HepG2 (cell line): ENCODE measurements at regions not wholly inside any gene's neighbourhood (a gene's known extent, or its start where the extent isn't known, plus 50 kb on each side); places are given as distances from the start of the nearest gene placed in this dataset.

ENCODE experiments used
- ATAC-seq: fragments of 200-7000 bp; cut with Tn5 transposase; 3 replicates; pipeline ENCODE4 v1.9.1; 2020; ENCODE audit warnings: mild to moderate bottlenecking, moderate library complexity
- BruUV-seq: library from RNA; stranded (reverse); fragments of 400-500 nt; replicated peaks from 2 replicates; lab custom pipeline; 2021; lab: Mats Ljungman, UMichigan
- CTCF ChIA-PET: fragments of 300-600 bp; formaldehyde crosslinking; extraction: SDS; loops from one replicate; lab custom pipeline; 2021; ENCODE audit warnings: low total read pairs, inconsistent platforms, low intra/inter-chr PET ratio; lab: Yijun Ruan, JAX
- POLR2A ChIA-PET: fragments of 350-600 bp; sonication (Branson Sonifier 250); formaldehyde crosslinking; loops from one replicate; lab custom pipeline; 2020; ENCODE audit warnings: antibody characterized with exemption, inconsistent platforms; lab: Yijun Ruan, JAX
- DNase-seq: peaks from one replicate; pipeline ENCODE4 v3.0.0-alpha.2; 2015; ENCODE audit warnings: low spot score
- FAIRE-seq: peaks from 3 replicates; lab custom pipeline; 2011; peaks lifted over from hg19 to GRCh38; lab: Jason Lieb, UNC
- H2AFZ ChIP-seq: one replicate; pipeline ENCODE4 v1.6.1; 2011; ENCODE audit warnings: low read length, inconsistent platforms
- H3K27ac ChIP-seq: fragments of 300-600 bp; 3 replicates; pipeline ENCODE4 v1.8.0; 2011; ENCODE audit warnings: mixed run types, mild to moderate bottlenecking, mixed read lengths, low read length, inconsistent platforms; ENCODE audit not compliant: insufficient read depth; ENCODE audit errors: extremely low read length
- H3K27me3 ChIP-seq, 2 experiments: fragments of 200-600 bp in 1 of 2; 2 replicates in 1 of 2; 3 replicates in 1 of 2; pipeline versions ENCODE4 v1.6.0 to v1.8.0; 2011; ENCODE audit warnings: low read length in 2 of 2, mild to moderate bottlenecking in 2 of 2, moderate library complexity in 2 of 2, inconsistent platforms in 1 of 2; ENCODE audit not compliant: insufficient read depth in 2 of 2, control insufficient read depth in 1 of 2
- H3K36me3 ChIP-seq, 2 experiments: fragments of 200-600 bp in 1 of 2; replicated peaks in 1 of 2; 2 replicates in 1 of 2; 3 replicates in 1 of 2; pipeline versions ENCODE4 v1.5.1 to v1.8.0; 2011; ENCODE audit warnings: low read length in 2 of 2, inconsistent platforms in 1 of 2; ENCODE audit not compliant: insufficient read depth in 2 of 2, control insufficient read depth in 1 of 2
- H3K4me1 ChIP-seq: 2 replicates; pipeline ENCODE4 v1.5.1; 2012; ENCODE audit warnings: low read length, inconsistent platforms; ENCODE audit not compliant: insufficient read depth
- H3K4me2 ChIP-seq: 2 replicates; pipeline ENCODE4 v1.6.0; 2011; ENCODE audit warnings: low read depth, low read length, inconsistent platforms
- H3K4me3 ChIP-seq, 3 experiments: fragments of 200-600 bp in 1 of 3; sonication (generic), shearing (Covaris generic) in 1 of 3; replicated peaks in 1 of 3; 2 replicates each; pipeline ENCODE4 v1.5.1; 2011 to 2016; ENCODE audit warnings: low read length in 3 of 3, inconsistent platforms in 2 of 3, low read depth in 2 of 3, mild to moderate bottlenecking in 2 of 3, control low read depth in 1 of 3, mixed read lengths in 1 of 3; ENCODE audit not compliant: insufficient read depth in 1 of 3
- H3K79me2 ChIP-seq: one replicate; pipeline ENCODE4 v1.6.1; 2011; ENCODE audit warnings: low read length, inconsistent platforms; ENCODE audit not compliant: insufficient read depth
- H3K9ac ChIP-seq: 2 replicates; pipeline ENCODE4 v1.6.0; 2011; ENCODE audit warnings: mild to moderate bottlenecking, low read depth, low read length, inconsistent platforms; ENCODE audit not compliant: insufficient read depth
- H3K9me3 ChIP-seq: 2 replicates; pipeline ENCODE4 v1.5.1; 2012; ENCODE audit warnings: mild to moderate bottlenecking, low read length
- H4K20me1 ChIP-seq: 2 replicates; pipeline ENCODE4 v1.6.0; 2011; ENCODE audit warnings: inconsistent platforms, mild to moderate bottlenecking, low read length, moderate library complexity; ENCODE audit not compliant: insufficient read depth
- BRD4 ChIP-seq: sonication (generic); formaldehyde crosslinking; IDR thresholded peaks from 2 replicates; pipeline ENCODE4 v1.4.0; 2020; ENCODE audit warnings: missing genetic modification reagents
- CREB3 ChIP-seq: sonication (generic); formaldehyde crosslinking; IDR thresholded peaks from 2 replicates; pipeline ENCODE4 v1.5.0; 2020; ENCODE audit warnings: missing genetic modification reagents
- MAFF ChIP-seq: IDR thresholded peaks from 2 replicates; pipeline ENCODE4 v1.6.1; 2011; ENCODE audit warnings: low read depth, low read length, improper control_type of control experiment
- NAIF1 ChIP-seq: sonication (generic); formaldehyde crosslinking; IDR thresholded peaks from 2 replicates; pipeline ENCODE4 v1.5.0; 2020; ENCODE audit warnings: mild to moderate bottlenecking, missing genetic modification reagents, borderline replicate concordance
- PCBP2 ChIP-seq: fragments of 200-400 bp; formaldehyde crosslinking; optimal IDR thresholded peaks from 2 replicates; pipeline ENCODE3; 2018; ENCODE audit warnings: low read length, low read depth; ENCODE audit not compliant: poor library complexity, severe bottlenecking
- TFE3 ChIP-seq: IDR thresholded peaks from 2 replicates; pipeline ENCODE4 v1.6.1; 2016
- ZKSCAN1 ChIP-seq: fragments of 150-350 bp; IDR thresholded peaks from 2 replicates; pipeline ENCODE4 v1.6.1; 2014; ENCODE audit warnings: low read length
- ZNF136 ChIP-seq: sonication (generic); formaldehyde crosslinking; IDR thresholded peaks from 2 replicates; pipeline ENCODE4 v1.8.1; 2022; ENCODE audit warnings: low read depth, mild to moderate bottlenecking, moderate library complexity, missing genetic modification reagents
- ZNF580 ChIP-seq: IDR thresholded peaks from 2 replicates; pipeline ENCODE4 v1.6.1; 2016; ENCODE audit warnings: low read depth, borderline replicate concordance
- ZNF772 ChIP-seq: sonication (generic); formaldehyde crosslinking; IDR thresholded peaks from 2 replicates; pipeline ENCODE4 v1.5.0; 2020; ENCODE audit warnings: mild to moderate bottlenecking, missing genetic modification reagents
- ZSCAN12 ChIP-seq: sonication (generic); formaldehyde crosslinking; IDR thresholded peaks from 2 replicates; pipeline ENCODE4 v1.9.0; 2021; ENCODE audit warnings: mild to moderate bottlenecking, missing genetic modification reagents
- ZSCAN9 ChIP-seq: IDR thresholded peaks from 2 replicates; pipeline ENCODE4 v1.6.1; 2016; ENCODE audit warnings: borderline replicate concordance
- WGBS: methylation state at CpG from one replicate; pipeline ENCODE4 v1.1.6; 2017; ENCODE audit warnings: low lambda C conversion rate; 5-methylcytosine and 5-hydroxymethylcytosine counted together
- in situ Hi-C: cut with HindIII; loops from 2 replicates; pipeline ENCODE4 v1.10.0; 2017; ENCODE audit warnings: low pct_unique_long_range_greater_than_20kb; ENCODE audit not compliant: extremely low pct_ligation_motif_present
- intact Hi-C: fragments of 100-400 bp; cut with micrococcal nuclease; formaldehyde crosslinking; loops from one replicate; pipeline ENCODE4 v1.10.0; 2022; ENCODE audit not compliant: unreplicated experiment
- TF ChIP-seq, protein P1 (sequence below): sonication (generic); formaldehyde crosslinking; IDR thresholded peaks from 2 replicates; pipeline ENCODE4 v1.4.0; 2020; ENCODE audit warnings: missing genetic modification reagents
- TF ChIP-seq, protein P2 (sequence below): sonication (generic); formaldehyde crosslinking; IDR thresholded peaks from 2 replicates; pipeline ENCODE4 v1.5.1; 2020; ENCODE audit warnings: missing genetic modification reagents, mild to moderate bottlenecking, borderline replicate concordance

GRCh38 chr18:35835366-35835765 is 137.1 kb upstream of the RMP24 start:
- peaks cover 0 to 1% of the 10 kb centered on the region in 2 experiments; a peak in 2 of 5 replicates for H3K27me3 ChIP-seq
- no peak overlapping the region for H3K9ac ChIP-seq
- ChIA-PET POLR2A (no interaction called here), CTCF (no interaction called here)
- no peak for FAIRE-seq
- 49% methylated on average over 2 of the region's 2 CpGs for WGBS
- H3K36me3 ChIP-seq = no peaks in the 10 kb centered on the region
- BruUV-seq = no TSS peak
- no peaks in the 10 kb centered on the region for H3K9me3 ChIP-seq
- no peak overlapping the region for H2AFZ ChIP-seq
- H4K20me1 ChIP-seq = no peaks in the 10 kb centered on the region
- H3K4me1 ChIP-seq = no peaks in the 10 kb centered on the region
- no peak overlapping the region for H3K27ac ChIP-seq
- H3K79me2 ChIP-seq = no peaks in the 10 kb centered on the region
- H3K4me2 ChIP-seq = no peak overlapping the region
- intact Hi-C loops = no loop called here
- no peak for TF ChIP-seq PCBP2
- no peak for TF ChIP-seq ZNF772 (CRISPR knock-in tag)
- TF ChIP-seq MAFF = no peak
- TF ChIP-seq NAIF1 = no peak
- TF ChIP-seq ZNF136 (CRISPR knock-in tag) = no peak
- no peak for TF ChIP-seq CREB3 (CRISPR knock-in tag)
- no peak for TF ChIP-seq TFE3
- no peak for TF ChIP-seq BRD4 (CRISPR knock-in tag)
- no peak for TF ChIP-seq ZSCAN9 (CRISPR knock-in tag)
- no peak for TF ChIP-seq ZSCAN12 (CRISPR knock-in tag)
- no peak for TF ChIP-seq ZKSCAN1
- TF ChIP-seq, protein P1, sequence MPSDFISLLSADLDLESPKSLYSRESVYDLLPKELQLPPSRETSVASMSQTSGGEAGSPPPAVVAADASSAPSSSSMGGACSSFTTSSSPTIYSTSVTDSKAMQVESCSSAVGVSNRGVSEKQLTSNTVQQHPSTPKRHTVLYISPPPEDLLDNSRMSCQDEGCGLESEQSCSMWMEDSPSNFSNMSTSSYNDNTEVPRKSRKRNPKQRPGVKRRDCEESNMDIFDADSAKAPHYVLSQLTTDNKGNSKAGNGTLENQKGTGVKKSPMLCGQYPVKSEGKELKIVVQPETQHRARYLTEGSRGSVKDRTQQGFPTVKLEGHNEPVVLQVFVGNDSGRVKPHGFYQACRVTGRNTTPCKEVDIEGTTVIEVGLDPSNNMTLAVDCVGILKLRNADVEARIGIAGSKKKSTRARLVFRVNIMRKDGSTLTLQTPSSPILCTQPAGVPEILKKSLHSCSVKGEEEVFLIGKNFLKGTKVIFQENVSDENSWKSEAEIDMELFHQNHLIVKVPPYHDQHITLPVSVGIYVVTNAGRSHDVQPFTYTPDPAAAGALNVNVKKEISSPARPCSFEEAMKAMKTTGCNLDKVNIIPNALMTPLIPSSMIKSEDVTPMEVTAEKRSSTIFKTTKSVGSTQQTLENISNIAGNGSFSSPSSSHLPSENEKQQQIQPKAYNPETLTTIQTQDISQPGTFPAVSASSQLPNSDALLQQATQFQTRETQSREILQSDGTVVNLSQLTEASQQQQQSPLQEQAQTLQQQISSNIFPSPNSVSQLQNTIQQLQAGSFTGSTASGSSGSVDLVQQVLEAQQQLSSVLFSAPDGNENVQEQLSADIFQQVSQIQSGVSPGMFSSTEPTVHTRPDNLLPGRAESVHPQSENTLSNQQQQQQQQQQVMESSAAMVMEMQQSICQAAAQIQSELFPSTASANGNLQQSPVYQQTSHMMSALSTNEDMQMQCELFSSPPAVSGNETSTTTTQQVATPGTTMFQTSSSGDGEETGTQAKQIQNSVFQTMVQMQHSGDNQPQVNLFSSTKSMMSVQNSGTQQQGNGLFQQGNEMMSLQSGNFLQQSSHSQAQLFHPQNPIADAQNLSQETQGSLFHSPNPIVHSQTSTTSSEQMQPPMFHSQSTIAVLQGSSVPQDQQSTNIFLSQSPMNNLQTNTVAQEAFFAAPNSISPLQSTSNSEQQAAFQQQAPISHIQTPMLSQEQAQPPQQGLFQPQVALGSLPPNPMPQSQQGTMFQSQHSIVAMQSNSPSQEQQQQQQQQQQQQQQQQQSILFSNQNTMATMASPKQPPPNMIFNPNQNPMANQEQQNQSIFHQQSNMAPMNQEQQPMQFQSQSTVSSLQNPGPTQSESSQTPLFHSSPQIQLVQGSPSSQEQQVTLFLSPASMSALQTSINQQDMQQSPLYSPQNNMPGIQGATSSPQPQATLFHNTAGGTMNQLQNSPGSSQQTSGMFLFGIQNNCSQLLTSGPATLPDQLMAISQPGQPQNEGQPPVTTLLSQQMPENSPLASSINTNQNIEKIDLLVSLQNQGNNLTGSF (CRISPR knock-in tag) = no peak
- no peak for TF ChIP-seq ZNF580 (CRISPR knock-in tag)
- TF ChIP-seq, protein P2, sequence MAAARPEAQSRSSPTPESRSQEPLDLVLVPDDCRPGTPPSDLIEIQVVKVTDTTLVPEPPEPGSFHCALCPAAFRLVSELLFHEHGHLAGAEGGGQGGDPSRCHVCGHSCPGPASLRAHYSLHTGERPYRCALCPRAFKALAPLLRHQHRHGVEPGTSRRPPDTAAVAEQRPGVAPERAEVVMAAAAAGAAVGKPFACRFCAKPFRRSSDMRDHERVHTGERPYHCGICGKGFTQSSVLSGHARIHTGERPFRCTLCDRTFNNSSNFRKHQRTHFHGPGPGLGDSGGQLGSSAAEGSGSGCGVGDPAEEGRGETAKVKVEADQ (CRISPR knock-in tag) = no peak
- H3K4me3 ChIP-seq = no peak overlapping the region
- no peak for ATAC-seq
- in situ Hi-C loops = no loop called here
- DNase-seq = no peak
